IMR-90 (cell line): ENCODE measurements at regions not wholly inside any gene's neighbourhood (a gene's known extent, or its start where the extent isn't known, plus 50 kb on each side); places are given as distances from the start of the nearest gene placed in this dataset.
"Not testable (repeated sequence)": the region's sequence is repeated elsewhere in the genome, so short reads cannot be mapped to it uniquely, and the experiment has no call there.

Experiments used
- BHLHE40 ChIP-seq: fragments of 150-350 bp; IDR thresholded peaks from 2 replicates; pipeline ENCODE4 v1.6.1; 2016; ENCODE audit warnings: mild to moderate bottlenecking, low read depth, low read length
- MAZ ChIP-seq: IDR thresholded peaks from 2 replicates; pipeline ENCODE4 v1.6.1; 2012; ENCODE audit warnings: low read depth, mild to moderate bottlenecking, low read length, improper control_type of control experiment, moderate library complexity, borderline replicate concordance
- MXI1 ChIP-seq: IDR thresholded peaks from 2 replicates; pipeline ENCODE4 v1.6.1; 2012; ENCODE audit warnings: low read depth, mild to moderate bottlenecking, low read length, moderate library complexity, borderline replicate concordance
- POLR2A ChIP-seq: IDR thresholded peaks from 2 replicates; pipeline ENCODE4 v1.6.1; 2012; ENCODE audit warnings: mild to moderate bottlenecking, low read depth, low read length
- RAD21 ChIP-seq: IDR thresholded peaks from 2 replicates; pipeline ENCODE4 v1.6.1; 2012; ENCODE audit warnings: low read length, improper control_type of control experiment
- RCOR1 ChIP-seq: IDR thresholded peaks from 2 replicates; pipeline ENCODE4 v1.6.1; 2012; ENCODE audit warnings: mild to moderate bottlenecking, low read length, improper control_type of control experiment; ENCODE audit not compliant: insufficient replicate concordance
- RFX5 ChIP-seq: IDR thresholded peaks from 2 replicates; pipeline ENCODE4 v1.8.0; 2012; ENCODE audit warnings: low read depth, mild to moderate bottlenecking, low read length, moderate library complexity
- TF ChIP-seq, protein P1 (sequence below): conservative IDR thresholded peaks from 2 replicates; pipeline ENCODE4 v1.5.1; 2012; ENCODE audit warnings: mild to moderate bottlenecking, low read depth, low read length, improper control_type of control experiment
- TF ChIP-seq, protein P2 (sequence below): fragments of 150-350 bp; IDR thresholded peaks from 2 replicates; pipeline ENCODE4 v1.6.1; 2017; ENCODE audit warnings: mild to moderate bottlenecking, antibody characterized with exemption, low read length, low read depth
- TF ChIP-seq, protein P3 (sequence below): fragments of 150-350 bp; IDR thresholded peaks from 2 replicates; pipeline ENCODE4 v1.6.1; 2016; ENCODE audit warnings: low read depth, mild to moderate bottlenecking, low read length, moderate library complexity, borderline replicate concordance

DNA sequence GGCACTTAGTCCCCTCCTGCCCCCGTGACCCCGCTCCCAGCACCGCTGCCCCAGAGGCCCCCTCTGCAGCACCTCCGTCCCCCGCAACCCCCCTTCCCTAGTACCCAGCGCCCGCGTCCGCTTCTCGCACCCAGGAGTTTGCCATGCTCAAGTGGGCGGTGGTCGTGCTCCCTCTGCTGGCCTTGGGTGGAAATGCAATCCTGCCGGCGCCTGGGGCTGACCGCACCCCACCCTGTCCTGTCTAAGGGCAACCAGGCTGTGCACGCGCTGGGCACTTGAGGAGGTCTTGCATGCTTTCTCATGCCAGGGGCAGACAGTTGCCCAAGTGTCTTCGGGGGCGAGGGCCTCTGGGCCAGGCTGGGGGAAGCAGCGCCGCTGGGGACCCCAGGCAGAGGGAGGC is 1544.9 kb upstream of the USP9Y start:
- TF ChIP-seq, protein P1, sequence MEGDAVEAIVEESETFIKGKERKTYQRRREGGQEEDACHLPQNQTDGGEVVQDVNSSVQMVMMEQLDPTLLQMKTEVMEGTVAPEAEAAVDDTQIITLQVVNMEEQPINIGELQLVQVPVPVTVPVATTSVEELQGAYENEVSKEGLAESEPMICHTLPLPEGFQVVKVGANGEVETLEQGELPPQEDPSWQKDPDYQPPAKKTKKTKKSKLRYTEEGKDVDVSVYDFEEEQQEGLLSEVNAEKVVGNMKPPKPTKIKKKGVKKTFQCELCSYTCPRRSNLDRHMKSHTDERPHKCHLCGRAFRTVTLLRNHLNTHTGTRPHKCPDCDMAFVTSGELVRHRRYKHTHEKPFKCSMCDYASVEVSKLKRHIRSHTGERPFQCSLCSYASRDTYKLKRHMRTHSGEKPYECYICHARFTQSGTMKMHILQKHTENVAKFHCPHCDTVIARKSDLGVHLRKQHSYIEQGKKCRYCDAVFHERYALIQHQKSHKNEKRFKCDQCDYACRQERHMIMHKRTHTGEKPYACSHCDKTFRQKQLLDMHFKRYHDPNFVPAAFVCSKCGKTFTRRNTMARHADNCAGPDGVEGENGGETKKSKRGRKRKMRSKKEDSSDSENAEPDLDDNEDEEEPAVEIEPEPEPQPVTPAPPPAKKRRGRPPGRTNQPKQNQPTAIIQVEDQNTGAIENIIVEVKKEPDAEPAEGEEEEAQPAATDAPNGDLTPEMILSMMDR: not testable (repeated sequence)
- not testable (repeated sequence) for TF ChIP-seq POLR2A, MXI1, RAD21, MAZ, RCOR1, RFX5, BHLHE40
- TF ChIP-seq, protein P2, sequence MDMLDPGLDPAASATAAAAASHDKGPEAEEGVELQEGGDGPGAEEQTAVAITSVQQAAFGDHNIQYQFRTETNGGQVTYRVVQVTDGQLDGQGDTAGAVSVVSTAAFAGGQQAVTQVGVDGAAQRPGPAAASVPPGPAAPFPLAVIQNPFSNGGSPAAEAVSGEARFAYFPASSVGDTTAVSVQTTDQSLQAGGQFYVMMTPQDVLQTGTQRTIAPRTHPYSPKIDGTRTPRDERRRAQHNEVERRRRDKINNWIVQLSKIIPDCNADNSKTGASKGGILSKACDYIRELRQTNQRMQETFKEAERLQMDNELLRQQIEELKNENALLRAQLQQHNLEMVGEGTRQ: not testable (repeated sequence)
- TF ChIP-seq, protein P3, sequence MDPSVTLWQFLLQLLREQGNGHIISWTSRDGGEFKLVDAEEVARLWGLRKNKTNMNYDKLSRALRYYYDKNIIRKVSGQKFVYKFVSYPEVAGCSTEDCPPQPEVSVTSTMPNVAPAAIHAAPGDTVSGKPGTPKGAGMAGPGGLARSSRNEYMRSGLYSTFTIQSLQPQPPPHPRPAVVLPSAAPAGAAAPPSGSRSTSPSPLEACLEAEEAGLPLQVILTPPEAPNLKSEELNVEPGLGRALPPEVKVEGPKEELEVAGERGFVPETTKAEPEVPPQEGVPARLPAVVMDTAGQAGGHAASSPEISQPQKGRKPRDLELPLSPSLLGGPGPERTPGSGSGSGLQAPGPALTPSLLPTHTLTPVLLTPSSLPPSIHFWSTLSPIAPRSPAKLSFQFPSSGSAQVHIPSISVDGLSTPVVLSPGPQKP: not testable (repeated sequence)
